ENCODE measurements at regions not wholly inside any gene's neighbourhood (a gene's known extent, or its start where the extent isn't known, plus 50 kb on each side); places are given as distances from the start of the nearest gene placed in this dataset.
A peak's percentile ranks its signal among the peaks of the same experiment; 100 is the strongest.

DNA sequence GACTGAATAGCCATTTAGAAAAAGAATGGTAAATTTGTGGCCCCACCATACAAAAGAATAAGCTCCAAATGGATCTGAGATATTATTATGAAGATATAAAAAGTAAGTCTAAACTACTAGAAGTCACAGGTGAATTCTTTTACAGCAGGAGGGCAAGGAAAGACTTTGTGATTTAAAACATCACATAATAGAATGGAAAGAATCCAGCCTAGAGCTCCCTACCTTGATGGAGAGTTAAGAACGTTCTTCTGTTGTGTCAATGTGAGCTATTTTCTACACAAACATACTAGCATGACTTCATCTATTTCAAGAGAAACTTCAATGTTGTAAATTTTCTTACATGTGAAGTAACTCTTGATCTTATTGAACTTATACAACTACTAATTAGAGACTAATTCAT lies 100.0 kb upstream of the NRSN1 start:
- no peak overlapping the region for H3K4me3 Mint-ChIP-seq
- no peaks in the 10 kb centered on the region for H3K27me3 Mint-ChIP-seq (ENCODE audit: low read depth)
- no peak overlapping the region for H3K27ac Mint-ChIP-seq (ENCODE audit: unreplicated experiment)
- H3K9me3 Mint-ChIP-seq: peaks cover 13% of the 10 kb centered on the region
- no peak for DNase-seq (ENCODE audit: low read depth, low spot score)
- H3K4me1 Mint-ChIP-seq: no peaks in the 10 kb centered on the region
- TF ChIP-seq, protein P1, sequence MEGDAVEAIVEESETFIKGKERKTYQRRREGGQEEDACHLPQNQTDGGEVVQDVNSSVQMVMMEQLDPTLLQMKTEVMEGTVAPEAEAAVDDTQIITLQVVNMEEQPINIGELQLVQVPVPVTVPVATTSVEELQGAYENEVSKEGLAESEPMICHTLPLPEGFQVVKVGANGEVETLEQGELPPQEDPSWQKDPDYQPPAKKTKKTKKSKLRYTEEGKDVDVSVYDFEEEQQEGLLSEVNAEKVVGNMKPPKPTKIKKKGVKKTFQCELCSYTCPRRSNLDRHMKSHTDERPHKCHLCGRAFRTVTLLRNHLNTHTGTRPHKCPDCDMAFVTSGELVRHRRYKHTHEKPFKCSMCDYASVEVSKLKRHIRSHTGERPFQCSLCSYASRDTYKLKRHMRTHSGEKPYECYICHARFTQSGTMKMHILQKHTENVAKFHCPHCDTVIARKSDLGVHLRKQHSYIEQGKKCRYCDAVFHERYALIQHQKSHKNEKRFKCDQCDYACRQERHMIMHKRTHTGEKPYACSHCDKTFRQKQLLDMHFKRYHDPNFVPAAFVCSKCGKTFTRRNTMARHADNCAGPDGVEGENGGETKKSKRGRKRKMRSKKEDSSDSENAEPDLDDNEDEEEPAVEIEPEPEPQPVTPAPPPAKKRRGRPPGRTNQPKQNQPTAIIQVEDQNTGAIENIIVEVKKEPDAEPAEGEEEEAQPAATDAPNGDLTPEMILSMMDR (conservative IDR thresholded peaks at IDR 0.05): no peak
- peaks cover 3% of the 10 kb centered on the region for H3K36me3 Mint-ChIP-seq (ENCODE audit: low read depth)

DNA sequence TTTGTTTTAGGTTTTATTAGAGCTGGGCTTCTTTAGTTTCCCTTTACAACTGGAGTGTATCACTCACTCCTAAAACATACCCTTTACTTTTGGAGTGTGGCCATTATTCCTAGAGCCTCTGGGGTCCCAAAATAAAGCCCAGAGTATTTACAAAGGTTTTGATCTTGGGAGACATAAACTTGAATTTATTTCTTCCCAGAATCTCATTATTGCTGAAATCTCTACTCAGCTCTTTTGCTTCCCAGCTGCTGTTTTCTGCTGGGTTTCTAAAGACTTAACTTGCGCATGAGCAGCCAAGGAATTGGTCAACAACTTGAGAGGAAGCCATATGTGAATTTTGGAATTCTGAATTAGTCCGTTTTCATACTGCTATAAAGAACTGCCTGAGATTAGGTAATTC lies 94.5 kb upstream of the NRSN1 start:
- peaks cover 6% of the 10 kb centered on the region for H3K4me1 Mint-ChIP-seq
- DNase-seq (ENCODE audit: low read depth, low spot score): no peak
- peaks cover 7% of the 10 kb centered on the region for H3K36me3 Mint-ChIP-seq (ENCODE audit: low read depth)
- no peak overlapping the region for H3K4me3 Mint-ChIP-seq
- TF ChIP-seq, protein P1 (conservative IDR thresholded peaks at IDR 0.05): no peak
- peaks cover 16% of the 10 kb centered on the region for H3K9me3 Mint-ChIP-seq
- H3K27ac Mint-ChIP-seq (ENCODE audit: unreplicated experiment): no peak overlapping the region
- H3K27me3 Mint-ChIP-seq (ENCODE audit: low read depth): no peaks in the 10 kb centered on the region

DNA sequence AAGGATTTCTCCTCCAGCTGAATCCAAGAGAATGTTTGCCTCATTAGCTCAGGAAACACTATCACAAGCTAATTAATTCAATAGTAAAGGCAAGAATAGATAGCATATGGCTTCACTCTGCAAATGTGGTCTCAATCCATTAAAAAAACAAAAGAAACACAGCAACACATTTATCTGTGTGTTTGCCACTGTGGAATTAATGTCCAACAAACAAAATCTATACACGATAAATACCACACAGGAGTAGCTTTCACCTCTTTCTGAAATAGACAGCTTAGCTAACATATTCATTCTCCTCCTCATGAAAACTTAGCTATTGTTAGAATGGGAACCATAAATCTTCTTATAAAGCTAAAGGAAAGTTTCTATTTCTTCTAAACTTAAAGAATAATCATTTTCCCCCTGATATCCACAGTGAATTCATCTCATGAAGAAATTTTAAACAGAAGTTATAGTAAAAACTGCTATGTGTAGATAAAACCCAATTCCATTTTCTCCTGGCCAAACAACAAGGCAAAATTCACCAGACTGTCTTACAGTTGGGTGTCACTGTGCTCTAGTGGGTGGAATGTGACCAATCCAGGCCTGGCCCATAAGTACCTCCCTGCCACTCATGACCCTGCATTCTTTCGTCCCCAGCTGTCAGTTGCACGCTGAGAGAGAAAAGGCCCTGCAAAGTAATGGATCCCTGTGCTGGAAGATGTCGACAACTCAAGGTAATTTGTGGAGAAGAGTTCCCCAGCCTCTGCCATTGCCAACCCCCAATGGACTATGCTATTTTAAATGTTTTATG lies 92.9 kb upstream of the NRSN1 start:
- Mint-ChIP-seq H3K36me3 (ENCODE audit: low read depth) (peaks cover 15% of the 10 kb centered on the region), H3K4me1 (peaks cover 6% of the 10 kb centered on the region), H3K27ac (ENCODE audit: unreplicated experiment) (no peak overlapping the region), H3K27me3 (ENCODE audit: low read depth) (no peaks in the 10 kb centered on the region), H3K4me3 (no peak overlapping the region), H3K9me3 (peaks cover 19% of the 10 kb centered on the region)
- no peak for DNase-seq (ENCODE audit: low read depth, low spot score)
- TF ChIP-seq, protein P1 (conservative IDR thresholded peaks at IDR 0.05): peak; percentile 51

DNA sequence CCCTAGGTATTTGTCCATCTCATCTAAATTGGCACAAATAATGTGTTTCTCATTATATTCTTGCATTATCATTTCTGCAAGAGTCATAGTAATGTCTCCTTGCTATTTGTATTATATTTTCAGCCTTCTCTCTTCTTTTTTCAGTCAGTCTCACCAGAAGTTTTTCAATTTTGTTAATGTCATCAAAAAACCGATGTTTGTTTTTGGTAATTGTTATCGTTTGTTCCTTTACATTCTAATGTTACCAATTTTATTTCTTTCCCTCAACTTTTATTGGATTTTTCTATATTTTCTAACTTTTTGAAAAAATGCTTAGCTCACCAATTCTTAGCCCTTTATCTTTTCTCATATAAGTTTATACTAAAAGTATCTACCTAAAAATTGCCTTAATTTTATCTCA lies 82.2 kb upstream of the NRSN1 start:
- no peak overlapping the region for H3K27ac Mint-ChIP-seq (ENCODE audit: unreplicated experiment)
- H3K36me3 Mint-ChIP-seq (ENCODE audit: low read depth): peaks cover 5% of the 10 kb centered on the region
- no peaks in the 10 kb centered on the region for H3K4me1 Mint-ChIP-seq
- TF ChIP-seq, protein P1 (conservative IDR thresholded peaks at IDR 0.05): no peak
- peaks cover 8% of the 10 kb centered on the region for H3K9me3 Mint-ChIP-seq
- H3K4me3 Mint-ChIP-seq: no peak overlapping the region
- H3K27me3 Mint-ChIP-seq (ENCODE audit: low read depth): no peaks in the 10 kb centered on the region
- DNase-seq (ENCODE audit: low read depth, low spot score): no peak

DNA sequence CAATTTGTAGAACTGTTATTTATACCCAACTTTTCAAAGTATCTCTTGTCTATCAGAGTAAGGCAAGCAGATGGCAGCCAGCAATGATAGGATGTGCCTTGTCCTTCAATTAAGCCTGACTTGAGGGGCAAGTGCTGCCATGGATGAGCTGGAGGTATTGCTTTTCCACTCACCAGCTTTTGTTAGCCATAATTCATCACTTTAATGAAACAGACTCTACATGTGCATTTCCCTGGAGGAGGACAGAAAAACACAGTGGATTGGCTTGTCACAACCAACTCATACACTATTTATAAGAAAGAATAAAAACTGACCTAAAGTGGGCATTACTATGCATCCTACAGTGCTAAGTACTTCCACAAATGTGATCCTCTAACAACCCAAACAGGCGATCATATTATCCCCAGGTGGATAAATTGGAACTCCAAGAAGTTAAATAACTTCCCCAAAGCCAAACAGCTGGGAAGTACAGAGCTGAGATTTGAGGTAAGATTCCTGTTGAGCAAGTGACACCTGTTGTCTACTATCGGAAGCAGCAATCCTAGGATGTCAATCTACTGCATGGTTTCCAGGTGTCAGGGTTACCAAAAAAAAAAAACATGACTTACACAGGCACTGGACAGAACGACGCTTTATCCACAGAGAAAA lies 73.9 kb upstream of the NRSN1 start:
- Mint-ChIP-seq H3K27me3 (ENCODE audit: low read depth) (no peaks in the 10 kb centered on the region), H3K4me3 (no peak overlapping the region), H3K36me3 (ENCODE audit: low read depth) (no peaks in the 10 kb centered on the region), H3K9me3 (no peaks in the 10 kb centered on the region), H3K27ac (ENCODE audit: unreplicated experiment) (peak overlapping the region; percentile 93), H3K4me1 (peaks cover 13% of the 10 kb centered on the region)
- no peak for DNase-seq (ENCODE audit: low read depth, low spot score)
- TF ChIP-seq, protein P1 (conservative IDR thresholded peaks at IDR 0.05): no peak
